A549 (cell line): ENCODE measurements at regions not wholly inside any gene's neighbourhood (a gene's known extent, or its start where the extent isn't known, plus 50 kb on each side); places are given as distances from the start of the nearest gene placed in this dataset.

Source experiments
- CEBPB ChIP-seq, 2 experiments: fragments of >200 bp in 1 of 2; sonication (Bioruptor Twin) in 1 of 2; formaldehyde crosslinking in 1 of 2; IDR thresholded peaks; 2 replicates each; pipeline ENCODE4 v1.6.1; 2012 to 2016
- CHD4 ChIP-seq: fragments of 200-600 bp; sonication (generic); IDR thresholded peaks from 2 replicates; pipeline ENCODE4 v1.6.1; 2016; ENCODE audit warnings: antibody characterized with exemption, mild to moderate bottlenecking, borderline replicate concordance
- CTCF ChIP-seq: fragments of >200 bp; sonication (Bioruptor Twin); formaldehyde crosslinking; IDR thresholded peaks from 3 replicates; pipeline ENCODE4 v1.5.1; 2016
- EP300 ChIP-seq, 2 experiments: fragments of >200 bp; sonication (Bioruptor Twin); formaldehyde crosslinking; IDR thresholded peaks; 2 replicates in 1 of 2; 3 replicates in 1 of 2; pipeline ENCODE4 v1.6.1; 2016 to 2017
- HOXA7 ChIP-seq: fragments of 250-450 bp; sonication (Bioruptor Pico); IDR thresholded peaks from 2 replicates; pipeline ENCODE4 v1.5.0; 2020; ENCODE audit warnings: mild to moderate bottlenecking, moderate library complexity
- MAFK ChIP-seq: fragments of 450-650 bp; IDR thresholded peaks from 2 replicates; pipeline ENCODE4 v1.6.1; 2014; ENCODE audit not compliant: partially characterized antibody
- PHF8 ChIP-seq: fragments of 200-600 bp; sonication (generic); IDR thresholded peaks from 2 replicates; pipeline ENCODE4 v1.6.1; 2016; ENCODE audit warnings: low read depth, mild to moderate bottlenecking, antibody characterized with exemption, moderate library complexity, borderline replicate concordance
- POLR2A ChIP-seq: IDR thresholded peaks from 2 replicates; pipeline ENCODE4 v1.6.1; 2012; ENCODE audit warnings: mild to moderate bottlenecking, low read length
- RAD21 ChIP-seq, 2 experiments: fragments of >200 bp in 1 of 2; sonication (Bioruptor Twin) in 1 of 2; formaldehyde crosslinking in 1 of 2; IDR thresholded peaks in 1 of 2; conservative IDR thresholded peaks in 1 of 2; 2 replicates in 1 of 2; 3 replicates in 1 of 2; pipeline ENCODE4 v1.6.1; 2012 to 2018; ENCODE audit warnings: inconsistent platforms in 1 of 2
- ZFP36 ChIP-seq: fragments of 450-650 bp; IDR thresholded peaks from 2 replicates; pipeline ENCODE4 v1.6.1; 2014; ENCODE audit warnings: borderline replicate concordance; ENCODE audit not compliant: partially characterized antibody
- TF ChIP-seq, protein P1 (sequence below): fragments of 200-600 bp; sonication (generic); IDR thresholded peaks from 2 replicates; pipeline ENCODE4 v1.6.1; 2016; ENCODE audit warnings: antibody characterized with exemption, mild to moderate bottlenecking, moderate library complexity

DNA sequence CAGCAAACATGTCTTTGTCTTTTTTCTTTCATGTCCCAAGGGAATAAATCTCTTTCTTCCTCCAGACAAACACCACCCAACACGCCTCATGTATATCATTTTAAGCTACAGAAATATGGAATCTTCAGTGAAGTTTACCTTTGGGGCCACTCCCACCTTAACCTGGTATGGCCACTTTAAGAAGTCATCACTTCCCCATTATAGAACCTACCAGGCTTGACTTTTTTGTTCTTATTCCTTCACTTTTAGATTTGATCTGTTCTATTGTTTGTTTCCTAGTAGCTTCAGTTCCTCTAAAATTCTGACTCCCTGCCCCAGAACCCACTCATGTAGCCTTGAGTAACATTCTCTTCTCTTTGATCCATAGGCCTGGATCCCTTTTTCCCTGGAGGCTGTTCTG is 226.3 kb downstream of the HLX start:
- no peak for TF ChIP-seq RAD21 (conservative IDR thresholded peaks at IDR 0.05 in 1 of 2, IDR thresholded peaks at IDR 0.05 in 1 of 2)
- TF ChIP-seq CTCF, result no peak
- TF ChIP-seq CHD4, result no peak
- no peak for TF ChIP-seq PHF8
- no peak for TF ChIP-seq HOXA7
- no peak for TF ChIP-seq CEBPB (IDR thresholded peaks at IDR 0.05)
- no peak for TF ChIP-seq EP300 (IDR thresholded peaks at IDR 0.05)
- no peak for TF ChIP-seq MAFK
- TF ChIP-seq, protein P1, sequence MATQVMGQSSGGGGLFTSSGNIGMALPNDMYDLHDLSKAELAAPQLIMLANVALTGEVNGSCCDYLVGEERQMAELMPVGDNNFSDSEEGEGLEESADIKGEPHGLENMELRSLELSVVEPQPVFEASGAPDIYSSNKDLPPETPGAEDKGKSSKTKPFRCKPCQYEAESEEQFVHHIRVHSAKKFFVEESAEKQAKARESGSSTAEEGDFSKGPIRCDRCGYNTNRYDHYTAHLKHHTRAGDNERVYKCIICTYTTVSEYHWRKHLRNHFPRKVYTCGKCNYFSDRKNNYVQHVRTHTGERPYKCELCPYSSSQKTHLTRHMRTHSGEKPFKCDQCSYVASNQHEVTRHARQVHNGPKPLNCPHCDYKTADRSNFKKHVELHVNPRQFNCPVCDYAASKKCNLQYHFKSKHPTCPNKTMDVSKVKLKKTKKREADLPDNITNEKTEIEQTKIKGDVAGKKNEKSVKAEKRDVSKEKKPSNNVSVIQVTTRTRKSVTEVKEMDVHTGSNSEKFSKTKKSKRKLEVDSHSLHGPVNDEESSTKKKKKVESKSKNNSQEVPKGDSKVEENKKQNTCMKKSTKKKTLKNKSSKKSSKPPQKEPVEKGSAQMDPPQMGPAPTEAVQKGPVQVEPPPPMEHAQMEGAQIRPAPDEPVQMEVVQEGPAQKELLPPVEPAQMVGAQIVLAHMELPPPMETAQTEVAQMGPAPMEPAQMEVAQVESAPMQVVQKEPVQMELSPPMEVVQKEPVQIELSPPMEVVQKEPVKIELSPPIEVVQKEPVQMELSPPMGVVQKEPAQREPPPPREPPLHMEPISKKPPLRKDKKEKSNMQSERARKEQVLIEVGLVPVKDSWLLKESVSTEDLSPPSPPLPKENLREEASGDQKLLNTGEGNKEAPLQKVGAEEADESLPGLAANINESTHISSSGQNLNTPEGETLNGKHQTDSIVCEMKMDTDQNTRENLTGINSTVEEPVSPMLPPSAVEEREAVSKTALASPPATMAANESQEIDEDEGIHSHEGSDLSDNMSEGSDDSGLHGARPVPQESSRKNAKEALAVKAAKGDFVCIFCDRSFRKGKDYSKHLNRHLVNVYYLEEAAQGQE, result no peak
- no peak for TF ChIP-seq ZFP36
- no peak for TF ChIP-seq POLR2A
